GM12892 (cell line): ENCODE measurements at regions not wholly inside any gene's neighbourhood (a gene's known extent, or its start where the extent isn't known, plus 50 kb on each side); places are given as distances from the start of the nearest gene placed in this dataset.

ENCODE experiments used
- POLR2A ChIP-seq: IDR thresholded peaks from 2 replicates; pipeline ENCODE4 v1.6.1; 2011; ENCODE audit warnings: low read depth, low read length, control low read depth
- POLR2AphosphoS5 ChIP-seq: IDR thresholded peaks from 2 replicates; pipeline ENCODE4 v1.6.1; 2011; ENCODE audit warnings: low read depth, low read length, control low read depth
- TAF1 ChIP-seq: IDR thresholded peaks from 2 replicates; pipeline ENCODE4 v1.6.1; 2011; ENCODE audit warnings: low read depth, mild to moderate bottlenecking, control low read depth, low read length, borderline replicate concordance

GRCh38 chr3:162568706-162569105 lies 1072.1 kb downstream of the OTOL1 start:
- TF ChIP-seq POLR2A, result no peak
- no peak for TF ChIP-seq TAF1
- no peak for TF ChIP-seq POLR2AphosphoS5
